ENCODE measurements at regions not wholly inside any gene's neighbourhood (a gene's known extent, or its start where the extent isn't known, plus 50 kb on each side); places are given as distances from the start of the nearest gene placed in this dataset.
"Not testable (repeated sequence)": the region's sequence is repeated elsewhere in the genome, so short reads cannot be mapped to it uniquely, and the experiment has no call there.

- no peak for DNase-seq
Observed at GRCh38 chr1:67588178-67588855, 96.7 kb upstream of the GADD45A start.

GRCh38 chr1:67589519-67590233 is 95.3 kb upstream of the GADD45A start:
- DNase-seq = no peak

- DNase-seq = no peak
Observed at GRCh38 chr1:67590329-67590728, 94.7 kb upstream of the GADD45A start.

DNA sequence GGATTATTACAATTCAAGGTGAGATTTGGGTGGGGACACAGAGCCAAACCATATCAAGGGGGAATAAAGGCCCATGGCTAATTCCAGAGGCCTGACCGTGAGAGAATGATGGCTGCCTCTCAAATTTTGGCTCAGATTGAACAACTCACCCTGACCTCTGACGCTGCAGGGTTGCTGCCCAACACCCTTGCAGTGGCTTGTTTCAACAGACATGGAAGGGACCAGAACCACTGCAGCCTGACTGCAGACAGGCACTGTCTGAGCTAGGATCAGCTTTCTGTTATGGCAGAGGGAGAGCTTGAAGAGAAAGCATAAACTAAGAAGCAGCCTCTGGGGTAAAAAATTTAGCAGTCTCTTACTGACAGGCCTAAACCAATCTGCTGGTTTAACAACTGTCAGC is 90.2 kb upstream of the GADD45A start:
- no peak for DNase-seq

GRCh38 chr1:67596674-67597073 is 88.3 kb upstream of the GADD45A start:
- no peak for DNase-seq

- DNase-seq = no peak
Observed at GRCh38 chr1:67597336-67597735, 87.7 kb upstream of the GADD45A start.

- DNase-seq = no peak
Observed at GRCh38 chr1:67599085-67599484, 85.9 kb upstream of the GADD45A start.

DNA sequence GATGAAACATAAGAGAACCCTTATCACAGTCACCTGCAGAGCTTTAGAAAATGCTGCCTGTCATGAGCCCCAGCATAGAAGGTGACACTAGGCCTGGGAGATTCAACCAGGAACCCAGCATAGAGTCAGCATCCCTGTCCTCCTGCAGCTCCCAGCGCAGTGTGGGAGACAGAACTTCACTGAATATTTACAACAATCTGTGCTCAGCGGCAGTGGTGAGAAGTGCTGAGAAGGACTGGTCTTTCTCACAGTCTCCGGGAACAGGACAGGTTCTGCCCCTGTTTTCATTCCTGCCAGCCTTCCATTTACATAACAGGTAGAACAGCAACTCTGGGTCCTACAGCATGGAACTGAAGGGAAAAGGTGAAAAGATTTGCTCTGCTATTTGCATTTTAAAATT is 83.5 kb upstream of the GADD45A start:
- DNase-seq = no peak

DNA sequence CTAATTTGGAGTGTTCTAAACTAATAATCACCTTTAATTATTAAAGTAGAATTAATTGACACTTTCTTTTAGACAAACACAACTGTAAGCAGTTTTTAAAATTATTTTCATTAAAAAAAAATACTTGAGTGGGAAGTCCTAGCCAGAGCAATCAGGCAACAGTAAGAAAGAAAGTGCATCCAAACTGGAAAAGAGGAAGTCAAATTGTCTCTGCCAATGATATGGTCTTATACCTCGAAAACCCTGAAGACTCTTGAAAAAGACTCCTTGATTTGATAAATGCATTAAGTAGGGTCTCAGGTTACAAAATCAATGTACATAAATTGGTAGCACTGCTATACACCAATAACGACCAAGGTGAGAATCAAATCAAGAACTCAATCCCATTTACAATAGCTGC is 83.0 kb upstream of the GADD45A start:
- no peak for DNase-seq

GRCh38 chr1:67604778-67605177 is 80.2 kb upstream of the GADD45A start:
- DNase-seq = no peak

DNA sequence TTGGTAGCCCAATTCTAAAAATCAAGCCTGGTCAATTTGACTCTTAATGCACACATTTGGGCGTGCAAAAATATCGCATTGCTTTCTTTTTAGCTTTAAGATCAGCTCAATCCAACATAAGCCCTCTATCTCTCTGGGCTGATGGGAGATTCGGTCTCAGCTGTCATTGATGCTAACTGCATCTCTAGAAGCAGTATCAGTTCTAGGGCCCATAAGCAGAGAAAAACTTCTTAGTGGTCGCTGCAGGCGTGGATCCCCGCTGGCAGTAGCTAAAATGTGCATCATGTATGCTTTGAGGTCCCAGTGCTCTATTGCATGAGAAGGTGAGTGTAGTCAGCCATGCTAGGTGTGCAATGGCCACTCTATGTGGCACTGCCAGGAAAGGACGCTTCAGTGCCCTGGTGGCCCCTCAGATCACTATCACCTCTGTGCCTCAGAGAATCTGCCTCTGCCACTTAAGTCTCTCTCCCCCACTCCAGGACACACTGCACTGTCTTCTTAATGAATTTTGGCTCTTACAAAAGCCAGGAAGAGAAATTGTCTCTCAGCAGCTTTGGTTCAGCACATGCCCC is 79.7 kb upstream of the GADD45A start:
- DNase-seq = no peak

- DNase-seq = no peak
Observed at GRCh38 chr1:67607286-67607685, 77.7 kb upstream of the GADD45A start.

DNA sequence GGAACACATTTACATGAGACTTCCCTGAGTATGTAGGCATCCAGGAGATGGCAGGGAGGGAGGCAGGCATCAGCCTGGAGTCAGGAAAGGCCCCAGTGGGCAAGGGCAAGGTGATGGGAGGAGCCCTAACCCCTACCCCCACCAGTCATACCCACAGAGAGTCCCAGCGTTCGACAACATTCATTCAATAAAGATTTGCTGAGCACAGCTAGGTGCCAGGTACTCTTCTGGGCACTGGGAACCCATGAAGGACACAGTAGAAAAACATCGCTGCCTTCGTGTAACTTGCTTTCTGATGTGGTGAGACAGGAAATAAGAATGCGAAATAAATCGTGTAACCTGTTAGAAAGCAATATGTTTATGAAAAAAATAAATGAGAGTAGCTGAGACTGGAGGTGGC is 77.3 kb upstream of the GADD45A start:
- DNase-seq = no peak

GRCh38 chr1:67608661-67609576 is 76.1 kb upstream of the GADD45A start:
- no peak for DNase-seq

DNA sequence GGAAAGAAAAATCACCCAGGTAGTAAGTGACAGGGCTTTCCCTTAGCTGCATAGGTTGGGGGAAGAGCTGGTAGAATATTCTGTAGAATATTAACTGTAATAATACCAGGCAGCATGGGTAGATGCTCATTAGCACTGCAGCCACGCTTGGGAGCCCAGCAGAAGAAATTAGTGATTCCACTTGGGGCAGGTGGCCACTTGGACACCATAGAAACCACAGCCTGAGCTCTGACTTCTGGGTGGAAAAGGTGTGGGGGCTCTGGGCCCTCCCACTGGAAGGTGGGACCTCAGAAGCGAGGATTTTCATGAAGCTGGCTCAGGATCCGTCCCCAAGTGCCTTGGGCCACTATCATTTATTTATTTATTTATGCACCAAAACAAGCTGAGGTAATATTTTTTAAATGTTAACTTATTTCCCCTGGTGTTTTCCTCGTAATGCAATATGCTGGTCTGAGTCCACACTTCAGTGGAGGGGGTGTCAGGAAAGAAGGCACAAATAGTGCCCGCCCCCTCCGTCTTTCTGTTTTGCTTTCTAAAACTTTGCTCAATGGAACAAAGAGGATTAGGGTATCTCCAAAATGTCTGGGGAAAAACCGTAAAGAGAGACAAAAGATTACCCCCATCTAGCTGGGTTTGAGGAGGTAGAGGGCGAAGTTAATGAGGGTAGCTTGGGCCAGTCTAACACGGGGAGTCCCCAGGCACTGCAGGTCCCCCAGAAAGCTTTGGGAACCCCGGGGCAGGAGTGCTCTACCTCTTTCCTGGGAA is 75.2 kb upstream of the GADD45A start:
- no peak for DNase-seq

- DNase-seq = no peak
Observed at GRCh38 chr1:67610450-67610849, 74.6 kb upstream of the GADD45A start.

DNA sequence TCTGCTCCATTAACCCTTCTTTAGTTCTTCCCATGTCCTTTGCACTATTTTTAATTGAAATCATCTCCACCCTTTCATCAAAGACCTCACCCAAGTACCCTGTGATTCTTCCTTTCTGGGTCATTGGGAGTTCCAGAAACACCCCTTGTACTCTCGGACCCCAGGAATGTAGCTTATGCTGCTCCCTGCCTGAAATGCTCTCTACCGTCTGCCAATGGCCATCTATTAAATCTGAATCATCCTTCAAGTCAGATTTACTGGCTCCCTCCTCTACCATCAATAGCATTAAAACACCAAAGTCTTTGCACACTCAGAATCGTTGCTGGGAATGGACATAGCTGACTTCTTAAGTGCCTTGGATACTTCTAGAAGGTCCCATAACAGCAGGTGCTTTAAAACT is 73.2 kb upstream of the GADD45A start:
- DNase-seq = no peak

- no peak for DNase-seq
Observed at GRCh38 chr1:67612788-67613241, 72.2 kb upstream of the GADD45A start.

DNA sequence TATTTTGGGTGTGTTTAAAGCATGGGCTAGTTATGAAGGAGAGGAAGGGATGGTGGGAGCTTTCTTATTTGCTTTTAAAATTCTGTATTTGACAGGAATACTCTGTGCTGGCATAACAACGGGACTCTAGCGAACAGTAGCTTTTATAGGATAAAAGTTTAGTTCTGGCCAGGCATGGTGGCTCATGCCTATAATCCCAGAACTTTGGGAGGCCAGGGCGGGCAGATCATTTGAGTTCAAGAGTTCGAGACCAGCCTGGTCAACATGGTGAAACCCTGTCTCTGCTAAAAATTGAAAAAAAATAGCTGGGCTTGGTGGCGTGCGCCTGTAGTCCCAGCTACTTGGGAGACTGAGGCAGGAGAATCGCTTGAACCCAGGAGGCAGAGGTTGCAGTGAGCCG is 71.5 kb upstream of the GADD45A start:
- DNase-seq = not testable (repeated sequence)

DNA sequence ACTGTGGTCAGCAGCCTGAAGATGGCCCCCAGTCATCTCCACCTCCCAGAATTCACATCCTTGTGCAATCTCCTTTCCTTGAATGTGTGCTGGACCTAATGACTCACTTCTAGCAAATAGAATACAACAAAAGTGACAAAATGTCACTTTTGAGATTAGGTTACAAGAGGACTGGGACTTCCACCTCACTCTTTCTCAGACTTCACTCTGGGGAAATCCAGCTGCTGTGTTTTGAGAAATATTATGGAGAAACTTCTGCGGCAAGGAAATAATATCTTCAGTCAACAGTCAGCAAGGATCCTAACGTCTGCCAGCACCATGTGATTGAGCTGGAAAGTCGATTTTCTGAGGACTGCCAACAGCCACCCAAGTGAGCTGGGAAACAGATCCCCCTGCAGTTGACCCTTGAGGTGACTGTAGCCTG is 70.5 kb upstream of the GADD45A start:
- no peak for DNase-seq

DNA sequence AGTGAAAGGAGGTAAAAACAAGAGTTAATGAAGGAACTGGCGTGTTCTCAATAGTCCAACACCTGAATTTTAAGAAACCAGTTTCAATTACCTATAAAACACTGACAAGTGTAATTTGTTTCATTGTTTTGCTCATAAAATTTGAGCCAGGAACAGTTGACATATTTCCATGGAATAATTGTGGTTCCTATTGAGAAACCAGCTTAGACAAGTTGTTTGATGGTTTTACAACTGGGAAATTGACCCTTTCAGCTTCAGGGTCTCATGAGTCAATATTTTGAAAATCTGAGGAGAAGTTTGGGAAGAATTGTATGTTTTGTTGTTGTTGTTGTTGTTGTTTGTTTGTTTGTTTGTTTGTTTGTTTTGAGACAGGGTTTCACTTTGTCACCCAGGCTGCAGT is 69.1 kb upstream of the GADD45A start:
- DNase-seq = no peak

DNA sequence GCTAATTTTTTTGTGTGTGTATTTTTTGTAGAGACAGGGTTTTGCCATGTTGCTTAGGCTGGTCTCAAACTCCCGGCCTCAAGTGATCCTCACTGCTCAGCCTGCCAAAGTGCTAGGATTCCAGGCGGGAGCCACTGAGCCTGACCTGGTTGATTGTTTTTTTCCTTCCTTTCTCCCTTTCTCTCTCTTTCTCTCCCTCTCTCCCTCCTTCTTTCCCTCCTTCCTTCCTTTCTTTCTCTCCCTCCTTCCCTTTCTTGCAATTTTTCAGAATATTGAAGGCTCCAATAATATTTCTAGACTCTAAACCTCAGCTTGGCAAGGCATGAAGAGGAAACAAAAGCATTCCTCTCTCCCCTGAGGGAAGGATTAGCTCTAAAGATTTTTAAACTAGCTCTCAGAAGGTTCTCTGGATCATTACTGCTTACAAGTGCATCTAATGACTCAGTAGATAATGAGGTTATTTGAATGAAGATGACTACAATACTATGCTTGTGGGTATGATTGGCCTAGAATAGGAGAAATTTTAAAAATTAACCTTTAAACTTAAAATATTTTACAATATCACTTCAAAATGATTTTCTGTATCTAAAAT is 68.5 kb upstream of the GADD45A start:
- DNase-seq = no peak
